ENCODE measurements at regions not wholly inside any gene's neighbourhood (a gene's known extent, or its start where the extent isn't known, plus 50 kb on each side); places are given as distances from the start of the nearest gene placed in this dataset.

- Mint-ChIP-seq H3K9me3 (no peaks in the 10 kb centered on the region), H3K27ac (no peak overlapping the region), H3K36me3 (no peaks in the 10 kb centered on the region), H3K4me3 (no peak overlapping the region), H3K4me1 (no peaks in the 10 kb centered on the region), H3K27me3 (ENCODE audit: low read depth in 2 of 2) (peaks cover 0 to 4% of the 10 kb centered on the region in 2 donors)
- no peak overlapping the region for H3K27ac ChIP-seq (ENCODE audit: low read length)
- no peaks in the 10 kb centered on the region for H3K27me3 ChIP-seq (ENCODE audit: control insufficient read depth, insufficient read depth, low read length)
- no peak overlapping the region for H3K4me3 ChIP-seq (ENCODE audit: low read length)
- H3K9me3 ChIP-seq (ENCODE audit: control insufficient read depth, insufficient read depth, low read length), result no peaks in the 10 kb centered on the region
- intact Hi-C loops (cut with micrococcal nuclease), result loop anchor here (10.0 kb wide), 1 partner anchor 391 kb away; no protein-coding TSS in a partner anchor
- H3K4me1 ChIP-seq (ENCODE audit: control insufficient read depth, insufficient read depth, low read length), result no peaks in the 10 kb centered on the region
- 80% methylated on average over 1 of the region's 1 CpG for WGBS (ENCODE audit: insufficient coverage)
- no peak for TF ChIP-seq CTCF (IDR thresholded peaks at IDR 0.05)
- DNase-seq (no peak), ATAC-seq (no peak)
- H3K36me3 ChIP-seq (ENCODE audit: control insufficient read depth, insufficient read depth, low read length), result no peaks in the 10 kb centered on the region
Measured at GRCh38 chr1:221206076-221206475, 326.8 kb downstream of the HLX start.

- no peaks in the 10 kb centered on the region for H3K4me1 ChIP-seq (ENCODE audit: control insufficient read depth, insufficient read depth, low read length)
- no peak overlapping the region for H3K4me3 Mint-ChIP-seq
- no peak overlapping the region for H3K27ac ChIP-seq (ENCODE audit: low read length)
- no peaks in the 10 kb centered on the region for H3K9me3 ChIP-seq (ENCODE audit: control insufficient read depth, insufficient read depth, low read length)
- H3K4me3 ChIP-seq (ENCODE audit: low read length), result no peak overlapping the region
- no peaks in the 10 kb centered on the region for H3K4me1 Mint-ChIP-seq
- no peaks in the 10 kb centered on the region for H3K27me3 ChIP-seq (ENCODE audit: control insufficient read depth, insufficient read depth, low read length)
- H3K36me3 Mint-ChIP-seq, result no peaks in the 10 kb centered on the region
- intact Hi-C loops (cut with micrococcal nuclease), result no loop called here
- peaks cover 0 to 4% of the 10 kb centered on the region in 2 donors for H3K27me3 Mint-ChIP-seq (ENCODE audit: low read depth in 2 of 2)
- ATAC-seq, result no peak
- no peak for DNase-seq
- TF ChIP-seq CTCF (IDR thresholded peaks at IDR 0.05), result no peak
- WGBS (ENCODE audit: insufficient coverage), result 88% methylated on average over 5 of the region's 5 CpGs
- H3K9me3 Mint-ChIP-seq, result no peaks in the 10 kb centered on the region
- no peak overlapping the region for H3K27ac Mint-ChIP-seq
- H3K36me3 ChIP-seq (ENCODE audit: control insufficient read depth, insufficient read depth, low read length), result no peaks in the 10 kb centered on the region
Measured at GRCh38 chr1:221212926-221213325, 333.7 kb downstream of the HLX start.

- Histone ChIP-seq H3K36me3 (ENCODE audit: control insufficient read depth, insufficient read depth, low read length) (no peaks in the 10 kb centered on the region), H3K4me3 (ENCODE audit: low read length) (no peak overlapping the region), H3K9me3 (ENCODE audit: control insufficient read depth, insufficient read depth, low read length) (no peaks in the 10 kb centered on the region), H3K27ac (ENCODE audit: low read length) (no peak overlapping the region), H3K27me3 (ENCODE audit: control insufficient read depth, insufficient read depth, low read length) (no peaks in the 10 kb centered on the region), H3K4me1 (ENCODE audit: control insufficient read depth, insufficient read depth, low read length) (no peaks in the 10 kb centered on the region)
- DNase-seq (no peak), ATAC-seq (no peak)
- Mint-ChIP-seq H3K4me3 (no peak overlapping the region), H3K27me3 (ENCODE audit: low read depth in 2 of 2) (no peaks in the 10 kb centered on the region), H3K36me3 (no peaks in the 10 kb centered on the region), H3K9me3 (peaks cover 0 to 2% of the 10 kb centered on the region in 2 donors), H3K4me1 (no peaks in the 10 kb centered on the region), H3K27ac (no peak overlapping the region)
- TF ChIP-seq CTCF (IDR thresholded peaks at IDR 0.05), result no peak
- WGBS (ENCODE audit: insufficient coverage), result no CpG with 5 or more reads among the region's 3 CpGs
- intact Hi-C loops (cut with micrococcal nuclease), result no loop called here
Measured at GRCh38 chr1:221217029-221217428, 337.8 kb downstream of the HLX start.

- no peaks in the 10 kb centered on the region for H3K4me1 Mint-ChIP-seq
- WGBS (ENCODE audit: insufficient coverage), result no CpG with 5 or more reads among the region's 2 CpGs
- TF ChIP-seq CTCF (IDR thresholded peaks at IDR 0.05), result no peak
- H3K27me3 Mint-ChIP-seq (ENCODE audit: low read depth in 2 of 2), result no peaks in the 10 kb centered on the region
- Histone ChIP-seq H3K4me3 (ENCODE audit: low read length) (no peak overlapping the region), H3K27me3 (ENCODE audit: control insufficient read depth, insufficient read depth, low read length) (no peaks in the 10 kb centered on the region), H3K4me1 (ENCODE audit: control insufficient read depth, insufficient read depth, low read length) (no peaks in the 10 kb centered on the region), H3K36me3 (ENCODE audit: control insufficient read depth, insufficient read depth, low read length) (no peaks in the 10 kb centered on the region), H3K27ac (ENCODE audit: low read length) (no peak overlapping the region), H3K9me3 (ENCODE audit: control insufficient read depth, insufficient read depth, low read length) (no peaks in the 10 kb centered on the region)
- no peak overlapping the region for H3K27ac Mint-ChIP-seq
- no peak overlapping the region for H3K4me3 Mint-ChIP-seq
- no peak for DNase-seq
- no peaks in the 10 kb centered on the region for H3K36me3 Mint-ChIP-seq
- ATAC-seq, result no peak
- intact Hi-C loops (cut with micrococcal nuclease), result no loop called here
- H3K9me3 Mint-ChIP-seq, result peaks cover 6% of the 10 kb centered on the region in 2 donors
Measured at GRCh38 chr1:221223281-221223680, 344.0 kb downstream of the HLX start.

Data from natural killer cell (primary cell).